ENCODE measurements at regions not wholly inside any gene's neighbourhood (a gene's known extent, or its start where the extent isn't known, plus 50 kb on each side); places are given as distances from the start of the nearest gene placed in this dataset.

GRCh38 chr2:75932996-75933395 lies 222.3 kb upstream of the GCFC2 start:
- H3K36me3 ChIP-seq, result no peaks in the 10 kb centered on the region
- H3K4me3 ChIP-seq (ENCODE audit: low read depth, low read length), result no peak overlapping the region
- no peak for DNase-seq
- H3K9me3 ChIP-seq, result no peaks in the 10 kb centered on the region
- H3K27me3 ChIP-seq, result no peaks in the 10 kb centered on the region
- TF ChIP-seq CTCF (IDR thresholded peaks at IDR 0.05; ENCODE audit: low read depth, low read length), result no peak
- no peaks in the 10 kb centered on the region for H3K4me1 ChIP-seq

GRCh38 chr2:75928093-75928492 lies 217.4 kb upstream of the GCFC2 start:
- no peaks in the 10 kb centered on the region for H3K4me1 ChIP-seq

GRCh38 chr2:75925331-75926024 lies 214.8 kb upstream of the GCFC2 start:
- Histone ChIP-seq H3K36me3 (no peaks in the 10 kb centered on the region), H3K4me3 (ENCODE audit: low read depth, low read length) (no peak overlapping the region), H3K4me1 (no peaks in the 10 kb centered on the region), H3K9me3 (no peaks in the 10 kb centered on the region), H3K27me3 (no peaks in the 10 kb centered on the region)
- no peak for TF ChIP-seq CTCF (IDR thresholded peaks at IDR 0.05; ENCODE audit: low read depth, low read length)
- no peak for DNase-seq

More at GRCh38 chr2:75928093-75928492, 217.4 kb upstream of the GCFC2 start:
- no peak for TF ChIP-seq CTCF (IDR thresholded peaks at IDR 0.05; ENCODE audit: low read depth, low read length)
- H3K4me3 ChIP-seq (ENCODE audit: low read depth, low read length), result no peak overlapping the region
- no peaks in the 10 kb centered on the region for H3K27me3 ChIP-seq
- H3K36me3 ChIP-seq, result no peaks in the 10 kb centered on the region
- no peaks in the 10 kb centered on the region for H3K9me3 ChIP-seq
- no peak for DNase-seq

GRCh38 chr2:75922191-75922590 lies 211.5 kb upstream of the GCFC2 start:
- Histone ChIP-seq H3K4me3 (ENCODE audit: low read depth, low read length) (no peak overlapping the region), H3K9me3 (no peaks in the 10 kb centered on the region), H3K27me3 (no peaks in the 10 kb centered on the region), H3K4me1 (no peaks in the 10 kb centered on the region), H3K36me3 (no peaks in the 10 kb centered on the region)
- no peak for TF ChIP-seq CTCF (IDR thresholded peaks at IDR 0.05; ENCODE audit: low read depth, low read length)
- no peak for DNase-seq

GRCh38 chr2:75920859-75921551 lies 210.3 kb upstream of the GCFC2 start:
- H3K9me3 ChIP-seq, result no peaks in the 10 kb centered on the region
- no peak for DNase-seq
- H3K27me3 ChIP-seq, result no peaks in the 10 kb centered on the region
- H3K4me1 ChIP-seq, result no peaks in the 10 kb centered on the region
- no peak for TF ChIP-seq CTCF (IDR thresholded peaks at IDR 0.05; ENCODE audit: low read depth, low read length)
- no peak overlapping the region for H3K4me3 ChIP-seq (ENCODE audit: low read depth, low read length)
- no peaks in the 10 kb centered on the region for H3K36me3 ChIP-seq

Measured in BE2C (cell line).